ENCODE measurements at regions not wholly inside any gene's neighbourhood (a gene's known extent, or its start where the extent isn't known, plus 50 kb on each side); places are given as distances from the start of the nearest gene placed in this dataset.

- TF ChIP-seq, protein P1, sequence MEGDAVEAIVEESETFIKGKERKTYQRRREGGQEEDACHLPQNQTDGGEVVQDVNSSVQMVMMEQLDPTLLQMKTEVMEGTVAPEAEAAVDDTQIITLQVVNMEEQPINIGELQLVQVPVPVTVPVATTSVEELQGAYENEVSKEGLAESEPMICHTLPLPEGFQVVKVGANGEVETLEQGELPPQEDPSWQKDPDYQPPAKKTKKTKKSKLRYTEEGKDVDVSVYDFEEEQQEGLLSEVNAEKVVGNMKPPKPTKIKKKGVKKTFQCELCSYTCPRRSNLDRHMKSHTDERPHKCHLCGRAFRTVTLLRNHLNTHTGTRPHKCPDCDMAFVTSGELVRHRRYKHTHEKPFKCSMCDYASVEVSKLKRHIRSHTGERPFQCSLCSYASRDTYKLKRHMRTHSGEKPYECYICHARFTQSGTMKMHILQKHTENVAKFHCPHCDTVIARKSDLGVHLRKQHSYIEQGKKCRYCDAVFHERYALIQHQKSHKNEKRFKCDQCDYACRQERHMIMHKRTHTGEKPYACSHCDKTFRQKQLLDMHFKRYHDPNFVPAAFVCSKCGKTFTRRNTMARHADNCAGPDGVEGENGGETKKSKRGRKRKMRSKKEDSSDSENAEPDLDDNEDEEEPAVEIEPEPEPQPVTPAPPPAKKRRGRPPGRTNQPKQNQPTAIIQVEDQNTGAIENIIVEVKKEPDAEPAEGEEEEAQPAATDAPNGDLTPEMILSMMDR (tag by site-specific recombination; IDR thresholded peaks at IDR 0.05), result no peak
- TF ChIP-seq ZBTB1 (tag by site-specific recombination; IDR thresholded peaks at IDR 0.05), result no peak
- TF ChIP-seq ZNF26 (tag by site-specific recombination; IDR thresholded peaks at IDR 0.05), result no peak
- no peak for TF ChIP-seq ZNF623 (tag by site-specific recombination; IDR thresholded peaks at IDR 0.05)
- TF ChIP-seq ZFP37 (tag by site-specific recombination; IDR thresholded peaks at IDR 0.05), result no peak
- no peak for TF ChIP-seq GLIS1 (tag by site-specific recombination; IDR thresholded peaks at IDR 0.05)
- TF ChIP-seq ATF2 (tag by site-specific recombination; IDR thresholded peaks at IDR 0.05; ENCODE audit: low read depth), result no peak
- no peak for TF ChIP-seq ZNF610 (tag by site-specific recombination; IDR thresholded peaks at IDR 0.05; ENCODE audit: borderline replicate concordance)
- TF ChIP-seq ZNF146 (tag by site-specific recombination; IDR thresholded peaks at IDR 0.05), result no peak
These were observed 143.3 kb upstream of the GUCY1A1 start for GRCh38 chr4:155523358-155523757.

All from HEK293 (cell line).